ENCODE measurements at regions not wholly inside any gene's neighbourhood (a gene's known extent, or its start where the extent isn't known, plus 50 kb on each side); places are given as distances from the start of the nearest gene placed in this dataset.

DNA sequence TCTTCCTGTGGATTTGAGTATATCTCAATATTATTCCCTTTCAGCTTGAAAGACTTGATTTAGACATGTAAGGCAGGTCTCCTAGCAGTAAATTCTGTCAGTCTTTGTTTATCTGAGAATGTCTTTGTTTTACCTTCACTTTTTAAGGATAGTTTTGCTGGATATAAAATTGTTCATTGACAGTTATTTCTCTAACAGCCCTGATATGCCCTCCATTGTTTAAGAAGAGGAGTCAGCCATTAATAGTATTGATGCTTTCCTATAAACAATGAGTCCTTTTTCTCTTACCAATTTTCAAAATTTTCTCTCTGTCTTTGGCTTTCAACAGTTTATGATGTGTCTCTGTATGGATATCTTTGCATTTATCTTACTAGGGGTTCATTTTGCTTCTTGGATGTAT lies 163.5 kb upstream of the ANKRD55 start:
- H3K4me1 ChIP-seq (ENCODE audit: insufficient read depth, low read length), result no peaks in the 10 kb centered on the region
- peaks cover 13 to 15% of the 10 kb centered on the region in 2 experiments for H3K9me3 ChIP-seq (ENCODE audit: control insufficient read depth in 1 of 2, insufficient read depth in 1 of 2, low read length in 2 of 2)
- H3K36me3 ChIP-seq (ENCODE audit: insufficient read depth, low read length), result no peaks in the 10 kb centered on the region
- no peak overlapping the region for H3K4me3 ChIP-seq (ENCODE audit: low read length)
- Mint-ChIP-seq H3K27me3 (no peaks in the 10 kb centered on the region), H3K4me1 (ENCODE audit: low read depth) (no peaks in the 10 kb centered on the region), H3K9me3 (peaks cover 15% of the 10 kb centered on the region), H3K27ac (no peak overlapping the region), H3K4me3 (no peak overlapping the region), H3K36me3 (ENCODE audit: low read depth) (peaks cover 17% of the 10 kb centered on the region)
- ChIA-PET CTCF (no interaction called here), POLR2A (no interaction called here)
- no peak for TF ChIP-seq CTCF (IDR thresholded peaks at IDR 0.05)
- no peak for DNase-seq
- no peaks in the 10 kb centered on the region for H3K27me3 ChIP-seq (ENCODE audit: control insufficient read depth in 1 of 2, insufficient read depth in 2 of 2, low read length in 2 of 2)
- intact Hi-C loops (cut with DNase I, micrococcal nuclease), result no loop called here
- no peak for ATAC-seq (ENCODE audit: poor library complexity)
- no peak overlapping the region for H3K27ac ChIP-seq (ENCODE audit: low read depth in 1 of 2, low read length in 2 of 2)

GRCh38 chr5:56389261-56389660 lies 156.1 kb upstream of the ANKRD55 start:
- no peaks in the 10 kb centered on the region for H3K27me3 Mint-ChIP-seq
- no peaks in the 10 kb centered on the region for H3K9me3 Mint-ChIP-seq
- no peaks in the 10 kb centered on the region for H3K36me3 ChIP-seq (ENCODE audit: insufficient read depth, low read length)
- no peak overlapping the region for H3K4me3 ChIP-seq (ENCODE audit: low read length)
- H3K4me1 ChIP-seq (ENCODE audit: insufficient read depth, low read length), result no peaks in the 10 kb centered on the region
- no peak for DNase-seq
- no peak for ATAC-seq (ENCODE audit: poor library complexity)
- intact Hi-C loops (cut with DNase I, micrococcal nuclease), result no loop called here
- H3K4me1 Mint-ChIP-seq (ENCODE audit: low read depth), result no peaks in the 10 kb centered on the region
- peaks cover 0 to under 1% of the 10 kb centered on the region in 2 experiments for H3K9me3 ChIP-seq (ENCODE audit: control insufficient read depth in 1 of 2, insufficient read depth in 1 of 2, low read length in 2 of 2)
- POLR2A ChIA-PET, result no interaction called here
- H3K4me3 Mint-ChIP-seq, result no peak overlapping the region
- no peaks in the 10 kb centered on the region for H3K27me3 ChIP-seq (ENCODE audit: control insufficient read depth in 1 of 2, insufficient read depth in 2 of 2, low read length in 2 of 2)
- H3K36me3 Mint-ChIP-seq (ENCODE audit: low read depth), result no peaks in the 10 kb centered on the region
- CTCF ChIA-PET, result no interaction called here
- no peak overlapping the region for H3K27ac Mint-ChIP-seq
- no peak for TF ChIP-seq CTCF (IDR thresholded peaks at IDR 0.05)
- H3K27ac ChIP-seq (ENCODE audit: low read depth in 1 of 2, low read length in 2 of 2), result no peak overlapping the region

DNA sequence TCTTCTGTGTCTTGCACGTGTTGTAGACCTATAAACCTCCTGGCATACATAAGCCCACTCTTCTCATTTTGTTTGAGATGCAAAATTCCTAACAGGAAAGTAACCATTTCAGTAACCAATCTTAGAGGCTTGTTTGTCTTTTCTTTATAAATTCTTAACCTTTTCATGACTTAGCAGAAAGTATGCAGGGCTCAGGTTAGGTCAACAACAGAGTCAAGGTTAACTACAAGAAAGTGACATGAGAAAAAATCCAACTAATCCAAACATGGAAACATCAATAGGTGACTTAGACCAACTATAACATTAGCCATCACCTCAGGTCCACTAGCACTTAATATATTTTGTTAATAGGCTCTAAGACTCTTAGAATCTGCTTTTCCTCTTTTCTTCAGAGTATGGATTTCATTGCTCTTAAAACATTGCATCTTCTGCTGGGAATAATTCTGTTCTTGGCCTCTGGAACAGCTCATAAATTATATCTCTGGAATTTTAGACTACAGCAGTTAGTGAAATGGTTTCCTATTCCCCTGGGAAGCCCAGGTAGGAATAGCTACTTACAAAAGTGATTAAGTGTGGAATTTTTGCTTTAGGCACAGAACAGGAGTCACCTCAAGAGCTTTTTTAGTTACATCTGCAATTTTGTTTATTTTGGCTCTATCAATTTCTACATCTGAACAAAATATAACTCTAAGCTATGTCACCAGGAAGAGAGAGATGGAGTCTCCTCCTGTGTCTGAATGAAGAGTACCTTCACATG lies 155.3 kb upstream of the ANKRD55 start:
- H3K36me3 Mint-ChIP-seq (ENCODE audit: low read depth), result no peaks in the 10 kb centered on the region
- Histone ChIP-seq H3K27me3 (ENCODE audit: control insufficient read depth in 1 of 2, insufficient read depth in 2 of 2, low read length in 2 of 2) (no peaks in the 10 kb centered on the region), H3K4me3 (ENCODE audit: low read length) (no peak overlapping the region), H3K4me1 (ENCODE audit: insufficient read depth, low read length) (no peaks in the 10 kb centered on the region), H3K36me3 (ENCODE audit: insufficient read depth, low read length) (no peaks in the 10 kb centered on the region), H3K9me3 (ENCODE audit: control insufficient read depth in 1 of 2, insufficient read depth in 1 of 2, low read length in 2 of 2) (no peaks in the 10 kb centered on the region), H3K27ac (ENCODE audit: low read depth in 1 of 2, low read length in 2 of 2) (no peak overlapping the region)
- no peak overlapping the region for H3K27ac Mint-ChIP-seq
- H3K4me3 Mint-ChIP-seq, result no peak overlapping the region
- intact Hi-C loops (cut with DNase I, micrococcal nuclease), result no loop called here
- CTCF ChIA-PET, result no interaction called here
- no peak for DNase-seq
- H3K4me1 Mint-ChIP-seq (ENCODE audit: low read depth), result no peaks in the 10 kb centered on the region
- POLR2A ChIA-PET, result no interaction called here
- TF ChIP-seq CTCF (IDR thresholded peaks at IDR 0.05), result no peak
- H3K27me3 Mint-ChIP-seq, result no peaks in the 10 kb centered on the region
- no peak for ATAC-seq (ENCODE audit: poor library complexity)
- no peaks in the 10 kb centered on the region for H3K9me3 Mint-ChIP-seq

All from CD4-positive, alpha-beta T cell (primary cell).